Myocyte (in vitro differentiated cells): ENCODE measurements at regions not wholly inside any gene's neighbourhood (a gene's known extent, or its start where the extent isn't known, plus 50 kb on each side); places are given as distances from the start of the nearest gene placed in this dataset.
A peak's percentile ranks its signal among the peaks of the same experiment; 100 is the strongest.

Experiments
- DNase-seq: peaks from one replicate; pipeline ENCODE4 v3.0.0-alpha.2; 2012; ENCODE audit warnings: low read depth

DNA sequence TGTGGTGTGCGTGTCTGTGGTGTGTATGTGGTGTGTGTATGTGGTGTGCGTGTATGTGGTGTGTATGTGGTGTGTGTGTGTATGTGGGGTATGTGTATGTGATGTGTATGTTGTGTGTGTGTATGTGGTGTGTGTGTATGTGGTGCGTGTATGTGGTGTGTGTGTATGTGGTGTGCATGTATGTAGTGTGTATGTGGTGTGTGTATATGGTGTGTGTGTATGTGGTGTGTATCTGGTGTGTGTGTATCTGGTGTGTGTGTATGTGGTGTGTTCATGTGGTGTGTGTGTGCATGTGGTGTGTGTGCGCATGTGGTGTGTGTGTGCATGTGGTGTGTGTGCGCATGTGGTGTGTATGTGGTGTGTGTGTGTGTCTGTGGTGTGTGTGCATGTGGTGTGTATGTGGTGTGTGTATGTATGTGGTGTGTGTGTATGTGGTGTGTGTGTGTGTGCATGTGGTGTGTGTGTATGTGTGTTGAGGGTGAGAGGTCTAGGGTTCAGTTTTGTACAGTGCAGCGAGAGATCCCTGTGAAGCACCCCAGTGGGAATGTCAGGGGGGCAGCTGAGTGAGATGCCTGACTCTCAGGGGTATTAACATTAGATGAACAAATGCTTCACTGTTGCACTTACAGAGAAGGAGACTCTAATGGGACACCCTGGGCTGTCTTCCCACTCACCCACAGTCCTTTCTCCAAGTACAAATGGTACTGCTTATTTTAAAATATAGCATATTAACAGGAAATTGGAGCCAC, 61.3 kb upstream of the MEDAG start:
- DNase-seq: no peak

DNA sequence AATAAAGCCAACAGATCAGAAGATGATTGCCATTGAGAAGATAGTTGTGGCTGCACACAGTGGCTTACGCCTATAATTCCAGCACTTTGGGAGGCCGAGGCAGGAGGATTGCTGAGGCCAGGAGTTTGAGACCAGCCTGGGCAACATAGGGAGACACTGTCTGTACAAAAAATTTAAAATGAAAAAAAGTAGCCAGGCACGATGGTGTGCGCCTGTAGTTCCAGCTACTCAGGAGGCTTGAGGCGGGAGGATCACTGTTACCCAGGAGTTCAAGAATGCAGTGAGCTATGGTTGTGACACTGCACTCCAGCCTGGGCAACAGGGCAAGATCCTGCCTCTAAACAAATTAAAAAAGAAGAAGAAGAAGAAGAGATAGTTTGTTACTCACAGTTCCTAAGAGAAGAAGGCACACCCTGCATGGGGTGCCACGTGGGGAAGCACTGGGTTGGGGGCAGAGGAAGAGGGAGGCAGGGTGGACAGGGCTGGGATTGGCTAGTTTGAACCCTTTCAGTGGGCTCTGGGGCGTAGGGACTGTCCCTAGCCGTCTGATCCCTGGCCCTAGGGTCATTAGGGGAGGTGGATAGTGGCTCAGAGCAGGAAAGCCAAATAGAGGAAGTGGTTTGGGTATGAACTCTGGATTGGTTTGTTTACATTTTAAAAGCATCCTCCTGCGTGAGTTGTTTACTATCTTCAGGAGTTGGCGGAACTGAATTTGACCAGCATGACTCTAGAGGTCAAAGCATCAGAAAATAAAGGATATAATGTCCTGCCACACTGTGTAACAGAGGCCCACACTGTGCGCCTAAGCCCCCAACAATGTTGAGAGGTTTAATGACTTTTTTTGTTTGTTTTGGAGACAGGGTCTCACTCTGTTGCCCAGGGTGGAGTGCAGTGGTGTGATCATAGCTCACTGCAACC, 60.5 kb upstream of the MEDAG start:
- DNase-seq: no peak

DNA sequence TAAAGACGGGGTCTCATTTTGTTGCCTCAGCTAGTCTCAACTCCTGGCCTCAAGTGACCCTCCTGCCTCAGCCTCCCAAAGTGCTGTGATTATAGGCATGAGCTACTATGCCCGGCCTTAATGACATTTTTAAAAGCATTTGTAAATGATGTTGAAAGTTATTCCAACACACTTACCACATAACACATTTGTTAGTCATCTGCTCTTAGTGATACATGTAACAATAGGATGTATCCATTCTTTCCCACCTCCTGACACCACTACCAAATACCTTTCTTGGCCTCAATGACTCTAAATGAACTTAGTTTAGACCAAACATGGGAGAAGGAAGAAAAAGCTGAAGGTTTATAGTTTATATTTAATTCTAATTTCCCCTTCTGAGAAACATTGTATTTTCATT, 59.8 kb upstream of the MEDAG start:
- DNase-seq: no peak

DNA sequence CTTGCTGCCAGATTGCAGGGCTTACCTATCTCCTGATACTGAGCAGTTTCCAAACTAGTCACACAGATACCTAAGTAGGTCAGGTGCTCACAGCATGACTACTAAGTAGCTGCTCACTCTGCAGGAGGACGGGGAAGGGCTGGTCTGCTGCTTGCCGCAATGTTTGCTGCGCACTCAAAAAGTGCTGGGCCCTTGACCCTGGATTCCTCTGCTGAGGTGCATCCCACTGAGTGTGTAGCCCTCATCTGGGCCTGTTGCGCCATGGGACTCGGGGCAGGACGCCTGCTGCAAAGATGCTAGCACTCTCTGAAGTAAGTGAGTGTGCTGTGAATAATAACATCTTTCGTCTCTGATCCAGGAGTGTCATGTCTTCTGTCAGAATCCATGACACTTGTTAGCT, 59.2 kb upstream of the MEDAG start:
- DNase-seq: no peak

DNA sequence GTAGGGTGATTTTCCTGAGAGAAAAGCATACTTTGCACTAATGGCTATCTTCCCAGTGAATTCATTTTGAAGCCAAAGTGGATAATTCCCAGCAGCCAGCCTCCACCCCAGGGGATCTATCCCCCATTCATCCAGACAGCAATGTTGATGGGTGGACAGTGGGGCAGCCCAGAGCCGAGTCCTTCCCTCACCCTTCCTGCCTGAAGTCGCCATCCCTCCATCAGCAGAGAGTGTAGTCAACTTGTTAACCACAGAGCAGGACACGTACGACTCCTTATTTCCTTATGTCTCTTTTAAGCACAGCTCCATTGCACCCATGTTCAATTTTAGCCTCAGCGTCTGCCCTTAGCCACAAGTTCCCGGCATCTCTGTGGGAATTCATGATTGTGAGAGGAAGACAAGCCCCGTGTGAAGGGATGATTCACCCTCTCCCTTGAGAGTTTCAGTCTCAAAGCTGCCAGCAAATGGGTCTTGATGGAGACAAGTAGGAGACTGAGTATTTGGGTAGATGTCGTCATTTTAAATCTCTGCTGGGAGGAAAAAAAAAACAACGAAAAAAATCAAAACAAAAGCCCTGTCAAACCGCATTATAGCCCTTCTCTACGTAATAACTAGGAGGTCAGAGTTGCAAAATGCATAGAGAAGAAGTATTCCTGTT, 58.3 kb upstream of the MEDAG start:
- peak; percentile 96 for DNase-seq

DNA sequence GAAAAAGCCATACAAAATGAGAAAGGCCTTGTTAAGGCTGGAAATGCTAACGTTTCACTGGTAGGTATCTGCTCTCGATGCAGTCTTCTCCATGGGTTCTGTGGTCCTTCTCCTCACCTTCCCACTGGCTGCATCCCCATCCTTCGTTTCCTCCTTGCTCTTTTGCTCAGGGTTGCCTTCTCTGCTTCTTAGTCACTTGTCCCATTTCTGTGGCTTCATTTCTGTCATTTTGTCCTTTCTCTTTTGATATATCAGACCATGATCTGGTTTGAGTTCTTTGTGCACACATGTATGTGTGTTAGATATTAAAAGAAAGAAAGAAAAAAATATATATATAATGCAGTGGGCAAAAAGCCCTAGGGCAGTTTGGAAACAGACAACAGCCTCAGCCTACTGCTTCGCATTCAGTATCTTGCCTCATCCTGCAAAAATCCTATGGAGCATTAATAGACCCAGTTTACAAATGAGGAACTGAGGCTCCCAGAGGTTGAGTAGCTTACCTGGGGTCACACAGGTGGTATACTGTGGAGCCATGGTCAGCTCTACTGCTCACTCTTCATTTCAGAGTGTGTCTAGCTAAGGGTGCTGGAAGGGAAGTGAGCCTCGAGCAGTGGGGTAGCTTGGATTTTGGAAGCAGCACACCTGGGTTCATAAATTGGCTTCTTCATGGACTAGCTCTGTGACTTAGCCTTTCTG, 57.6 kb upstream of the MEDAG start:
- no peak for DNase-seq

DNA sequence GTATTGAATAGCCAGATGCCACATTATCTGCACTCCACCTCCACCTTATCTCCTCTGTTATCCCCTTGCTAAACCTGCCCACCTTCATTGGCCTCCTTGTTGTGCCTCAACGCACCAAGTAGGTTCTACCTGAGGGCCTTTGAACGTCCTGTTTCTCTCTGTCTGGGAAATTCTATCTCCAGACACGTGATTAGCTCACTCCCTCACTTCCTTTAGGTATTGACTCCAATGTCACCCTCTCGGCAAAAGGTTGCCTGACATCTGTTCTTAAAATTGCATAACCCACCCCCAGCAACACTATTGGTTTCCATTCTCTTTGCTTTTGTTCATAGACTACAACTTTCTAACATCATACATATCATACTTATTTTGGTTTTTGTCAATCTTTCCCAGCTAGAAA, 56.5 kb upstream of the MEDAG start:
- DNase-seq: no peak

DNA sequence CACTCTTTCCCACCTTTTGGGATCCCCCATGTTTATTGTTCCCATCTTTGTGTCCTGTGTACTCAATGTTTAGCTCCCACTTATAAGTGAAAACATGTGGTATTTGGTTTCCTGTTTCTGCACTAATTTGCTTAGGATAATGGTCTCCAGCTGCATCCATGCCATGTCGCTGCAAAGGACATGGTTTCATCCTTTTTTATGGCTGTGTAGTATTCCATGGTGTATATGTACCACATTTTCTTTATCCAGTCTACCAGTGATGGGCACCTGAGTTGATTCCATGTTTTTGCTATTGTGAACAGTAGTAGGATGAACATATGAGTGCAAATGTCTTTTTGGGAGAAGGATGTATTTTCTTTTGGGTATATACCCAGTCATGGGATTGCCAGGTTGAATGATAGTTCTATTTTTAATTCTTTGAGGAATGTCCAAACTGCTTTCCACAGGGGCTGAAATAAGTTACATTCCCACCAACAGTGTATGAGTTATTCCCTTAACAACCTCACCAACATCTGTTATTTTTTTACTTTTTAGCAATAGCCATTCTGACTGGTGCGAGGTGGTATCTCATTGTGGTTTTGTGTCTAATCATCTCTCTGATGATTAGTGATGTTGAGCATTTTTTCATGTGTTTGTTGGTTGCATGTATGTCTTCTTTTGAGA, 55.7 kb upstream of the MEDAG start:
- no peak for DNase-seq

DNA sequence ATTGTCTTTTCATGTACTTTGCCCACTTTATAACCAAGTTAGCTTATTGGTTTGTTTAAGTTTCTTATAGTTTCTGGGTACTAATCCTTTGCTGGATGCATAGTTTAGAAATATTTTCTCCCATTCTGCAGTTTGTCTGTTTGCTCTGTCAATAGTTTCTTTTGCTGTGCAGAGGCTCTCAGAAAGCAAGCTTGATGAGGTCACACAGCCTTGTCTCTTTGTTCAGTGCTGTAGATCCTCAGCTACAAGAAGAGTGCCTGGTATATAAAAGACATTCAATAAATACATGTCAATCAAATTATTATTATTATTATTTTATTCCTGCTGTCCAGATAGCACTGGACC, 55.2 kb upstream of the MEDAG start:
- DNase-seq: no peak

DNA sequence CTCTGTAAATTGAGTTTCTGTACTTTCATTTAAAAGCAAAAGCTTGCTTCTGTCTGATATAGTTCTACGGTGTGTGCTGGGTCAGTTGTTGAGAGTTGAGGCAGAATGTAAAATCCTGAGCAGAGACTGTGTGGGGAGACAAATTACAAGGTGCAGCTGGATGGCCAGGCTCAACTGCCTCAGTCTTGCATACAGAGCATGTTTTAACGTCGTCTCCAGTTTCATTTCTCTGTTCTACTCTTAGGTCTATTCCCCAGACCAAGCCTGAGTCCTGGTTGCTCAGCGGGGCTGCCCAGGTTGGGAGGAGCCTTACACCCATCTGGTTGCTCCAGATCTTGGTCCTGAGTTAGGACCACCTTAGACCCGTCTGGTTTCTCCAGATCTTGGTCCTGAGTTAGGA, 54.4 kb upstream of the MEDAG start:
- DNase-seq: no peak

DNA sequence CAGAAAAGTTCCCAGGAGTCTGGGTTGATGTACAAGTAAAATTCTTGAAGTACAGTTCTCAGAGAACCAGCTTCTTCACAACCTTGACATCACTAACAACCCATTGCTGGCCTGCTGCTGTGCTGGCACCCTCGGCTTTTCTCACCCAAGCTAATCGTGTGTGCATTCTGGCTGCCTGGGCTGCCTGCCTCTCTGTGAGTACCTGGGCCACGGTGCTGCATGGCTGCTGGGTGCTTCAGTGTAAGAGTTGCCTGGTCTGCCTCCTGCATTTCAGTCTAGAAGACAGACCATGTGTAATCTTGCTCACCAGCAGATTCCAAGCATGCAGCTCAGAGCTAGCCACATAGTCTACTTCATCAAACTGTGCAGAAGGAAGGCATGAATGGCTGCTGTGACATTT, 50.5 kb upstream of the MEDAG start:
- no peak for DNase-seq

DNA sequence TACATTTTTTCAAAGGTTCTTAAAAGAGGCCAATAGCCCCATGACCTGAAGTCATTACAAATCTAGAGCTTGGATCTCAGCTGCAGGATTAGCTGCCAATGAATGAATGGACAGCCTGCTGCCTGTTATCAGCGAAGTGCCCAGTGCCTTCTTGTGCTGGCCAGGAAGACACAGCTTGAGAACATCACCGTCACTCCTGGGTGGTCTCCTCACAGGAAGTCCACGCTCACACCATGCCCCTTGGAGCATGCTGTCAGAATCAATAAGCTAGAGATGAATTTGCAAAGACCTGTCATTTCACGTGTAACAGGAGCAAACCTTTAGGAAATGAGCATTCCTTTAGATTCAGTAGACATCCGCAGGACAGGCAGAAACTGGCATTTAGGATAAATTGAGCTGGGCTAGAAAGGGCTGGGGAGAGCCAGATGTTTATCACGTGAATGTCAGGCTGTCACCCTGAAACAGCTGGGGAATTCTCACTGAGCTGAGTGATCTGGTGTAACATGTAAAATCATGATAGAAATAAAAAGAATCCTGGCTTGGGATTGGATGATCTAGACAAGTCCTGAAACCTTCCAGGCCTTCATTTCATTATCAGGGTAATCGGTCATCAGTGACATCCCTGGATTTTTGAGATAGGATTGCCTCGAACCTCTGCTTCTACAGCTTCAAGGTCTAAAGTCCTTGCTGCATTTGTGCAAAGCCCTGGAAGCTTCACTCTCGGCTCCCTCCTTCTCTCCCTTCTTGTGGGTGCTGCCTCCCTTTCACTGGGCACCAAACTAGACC, 49.9 kb upstream of the MEDAG start:
- no peak for DNase-seq
